HepG2 (cell line): ENCODE measurements at regions not wholly inside any gene's neighbourhood (a gene's known extent, or its start where the extent isn't known, plus 50 kb on each side); places are given as distances from the start of the nearest gene placed in this dataset.

Experiments used
- ATAC-seq: fragments of 200-7000 bp; cut with Tn5 transposase; 3 replicates; pipeline ENCODE4 v1.9.1; 2020; ENCODE audit warnings: mild to moderate bottlenecking, moderate library complexity
- BruUV-seq: library from RNA; stranded (reverse); fragments of 400-500 nt; replicated peaks from 2 replicates; lab custom pipeline; 2021; lab: Mats Ljungman, UMichigan
- CTCF ChIA-PET: fragments of 300-600 bp; formaldehyde crosslinking; extraction: SDS; loops from one replicate; lab custom pipeline; 2021; ENCODE audit warnings: low total read pairs, inconsistent platforms, low intra/inter-chr PET ratio; lab: Yijun Ruan, JAX
- POLR2A ChIA-PET: fragments of 350-600 bp; sonication (Branson Sonifier 250); formaldehyde crosslinking; loops from one replicate; lab custom pipeline; 2020; ENCODE audit warnings: antibody characterized with exemption, inconsistent platforms; lab: Yijun Ruan, JAX
- DNase-seq: peaks from one replicate; pipeline ENCODE4 v3.0.0-alpha.2; 2015; ENCODE audit warnings: low spot score
- FAIRE-seq: peaks from 3 replicates; lab custom pipeline; 2011; peaks lifted over from hg19 to GRCh38; lab: Jason Lieb, UNC
- H2AFZ ChIP-seq: one replicate; pipeline ENCODE4 v1.6.1; 2011; ENCODE audit warnings: low read length, inconsistent platforms
- H3K27ac ChIP-seq: fragments of 300-600 bp; 3 replicates; pipeline ENCODE4 v1.8.0; 2011; ENCODE audit warnings: mixed run types, mild to moderate bottlenecking, mixed read lengths, low read length, inconsistent platforms; ENCODE audit not compliant: insufficient read depth; ENCODE audit errors: extremely low read length
- H3K27me3 ChIP-seq, 2 experiments: fragments of 200-600 bp in 1 of 2; 2 replicates in 1 of 2; 3 replicates in 1 of 2; pipeline versions ENCODE4 v1.6.0 to v1.8.0; 2011; ENCODE audit warnings: low read length in 2 of 2, mild to moderate bottlenecking in 2 of 2, moderate library complexity in 2 of 2, inconsistent platforms in 1 of 2; ENCODE audit not compliant: insufficient read depth in 2 of 2, control insufficient read depth in 1 of 2
- H3K36me3 ChIP-seq, 2 experiments: fragments of 200-600 bp in 1 of 2; replicated peaks in 1 of 2; 2 replicates in 1 of 2; 3 replicates in 1 of 2; pipeline versions ENCODE4 v1.5.1 to v1.8.0; 2011; ENCODE audit warnings: low read length in 2 of 2, inconsistent platforms in 1 of 2; ENCODE audit not compliant: insufficient read depth in 2 of 2, control insufficient read depth in 1 of 2
- H3K4me1 ChIP-seq: 2 replicates; pipeline ENCODE4 v1.5.1; 2012; ENCODE audit warnings: low read length, inconsistent platforms; ENCODE audit not compliant: insufficient read depth
- H3K4me2 ChIP-seq: 2 replicates; pipeline ENCODE4 v1.6.0; 2011; ENCODE audit warnings: low read depth, low read length, inconsistent platforms
- H3K4me3 ChIP-seq, 3 experiments: fragments of 200-600 bp in 1 of 3; sonication (generic), shearing (Covaris generic) in 1 of 3; replicated peaks in 1 of 3; 2 replicates each; pipeline ENCODE4 v1.5.1; 2011 to 2016; ENCODE audit warnings: low read length in 3 of 3, inconsistent platforms in 2 of 3, low read depth in 2 of 3, mild to moderate bottlenecking in 2 of 3, control low read depth in 1 of 3, mixed read lengths in 1 of 3; ENCODE audit not compliant: insufficient read depth in 1 of 3
- H3K79me2 ChIP-seq: one replicate; pipeline ENCODE4 v1.6.1; 2011; ENCODE audit warnings: low read length, inconsistent platforms; ENCODE audit not compliant: insufficient read depth
- H3K9ac ChIP-seq: 2 replicates; pipeline ENCODE4 v1.6.0; 2011; ENCODE audit warnings: mild to moderate bottlenecking, low read depth, low read length, inconsistent platforms; ENCODE audit not compliant: insufficient read depth
- H3K9me3 ChIP-seq: 2 replicates; pipeline ENCODE4 v1.5.1; 2012; ENCODE audit warnings: mild to moderate bottlenecking, low read length
- H4K20me1 ChIP-seq: 2 replicates; pipeline ENCODE4 v1.6.0; 2011; ENCODE audit warnings: inconsistent platforms, mild to moderate bottlenecking, low read length, moderate library complexity; ENCODE audit not compliant: insufficient read depth
- AHDC1 ChIP-seq: sonication (generic); formaldehyde crosslinking; IDR thresholded peaks from 2 replicates; pipeline ENCODE4 v1.5.1; 2020; ENCODE audit warnings: mild to moderate bottlenecking, missing genetic modification reagents, borderline replicate concordance
- ATF4 ChIP-seq, 2 experiments: fragments of 450-650 bp in 1 of 2; sonication (generic) in 1 of 2; formaldehyde crosslinking; IDR thresholded peaks; 2 replicates each; pipeline versions ENCODE4 v1.5.0 to v1.8.0; 2020 to 2022; ENCODE audit warnings: mild to moderate bottlenecking in 1 of 2, missing genetic modification reagents in 1 of 2
- ETV6 ChIP-seq: sonication (generic); formaldehyde crosslinking; conservative IDR thresholded peaks from 2 replicates; pipeline ENCODE4 v1.4.0; 2020; ENCODE audit warnings: missing genetic modification reagents
- MXD4 ChIP-seq: IDR thresholded peaks from 2 replicates; pipeline ENCODE4 v1.6.1; 2016; ENCODE audit warnings: mild to moderate bottlenecking, missing biosample characterization, missing genetic modification reagents
- NCOA2 ChIP-seq: sonication (generic); formaldehyde crosslinking; IDR thresholded peaks from 2 replicates; pipeline ENCODE4 v1.8.0; 2022; ENCODE audit warnings: inconsistent platforms
- RFXAP ChIP-seq: sonication (generic); formaldehyde crosslinking; IDR thresholded peaks from 2 replicates; pipeline ENCODE4 v1.4.0; 2020; ENCODE audit warnings: missing genetic modification reagents, borderline replicate concordance
- SALL1 ChIP-seq: sonication (generic); formaldehyde crosslinking; IDR thresholded peaks from 2 replicates; pipeline ENCODE4 v1.8.0; 2022; ENCODE audit warnings: mild to moderate bottlenecking, missing genetic modification reagents
- SIX1 ChIP-seq: sonication (generic); formaldehyde crosslinking; IDR thresholded peaks from 2 replicates; pipeline ENCODE4 v1.4.0; 2020; ENCODE audit warnings: missing genetic modification reagents, borderline replicate concordance
- ZNF674 ChIP-seq: sonication (generic); formaldehyde crosslinking; IDR thresholded peaks from 2 replicates; pipeline ENCODE4 v1.5.0; 2020; ENCODE audit warnings: low read depth, mild to moderate bottlenecking, missing genetic modification reagents
- in situ Hi-C: cut with HindIII; loops from 2 replicates; pipeline ENCODE4 v1.10.0; 2017; ENCODE audit warnings: low pct_unique_long_range_greater_than_20kb; ENCODE audit not compliant: extremely low pct_ligation_motif_present
- intact Hi-C: fragments of 100-400 bp; cut with micrococcal nuclease; formaldehyde crosslinking; loops from one replicate; pipeline ENCODE4 v1.10.0; 2022; ENCODE audit not compliant: unreplicated experiment

DNA sequence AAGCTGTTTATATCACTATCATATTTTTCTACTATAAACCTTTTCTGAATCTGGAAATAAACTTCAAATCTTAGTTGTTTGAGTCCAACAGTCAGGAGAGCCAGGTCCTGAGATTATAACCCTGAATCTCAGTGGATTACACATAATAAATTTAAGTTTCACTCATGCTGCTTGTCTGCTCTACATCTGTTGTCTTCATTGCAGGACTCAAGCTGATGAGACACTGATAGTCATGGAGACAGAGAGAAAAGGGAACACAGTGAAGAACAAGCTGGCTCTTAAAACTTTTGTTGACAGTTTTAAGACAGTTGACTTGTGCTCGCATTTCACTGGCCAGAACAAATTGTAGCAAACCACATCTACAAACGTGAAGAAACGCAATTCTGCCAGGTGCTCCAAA, 327.0 kb upstream of the CTSO start (continued):
- TF ChIP-seq AHDC1 (CRISPR knock-in tag), result no peak
- TF ChIP-seq, all 625 proteins: peak for 0

- ATAC-seq (no peak), FAIRE-seq (no peak), DNase-seq (no peak)
- H3K9ac ChIP-seq, result no peak overlapping the region
- no peaks in the 10 kb centered on the region for H4K20me1 ChIP-seq
- in situ Hi-C loops, result no loop called here
- CTCF ChIA-PET, result no interaction called here
- TF ChIP-seq ETV6 (CRISPR knock-in tag), result no peak
- TF ChIP-seq SALL1, result no peak
- no peak for TF ChIP-seq RFXAP (CRISPR knock-in tag)
- TF ChIP-seq MXD4 (CRISPR knock-in tag), result no peak
- TF ChIP-seq ATF4 (CRISPR knock-in tag; IDR thresholded peaks at IDR 0.05), result no peak
- TF ChIP-seq NCOA2 (CRISPR knock-in tag), result no peak
- no peak for TF ChIP-seq ZNF674 (CRISPR knock-in tag)
- no peak for TF ChIP-seq SIX1 (CRISPR knock-in tag)
- no peaks in the 10 kb centered on the region for H3K27me3 ChIP-seq
- intact Hi-C loops, result no loop called here
- no peaks in the 10 kb centered on the region for H3K79me2 ChIP-seq
- no peaks in the 10 kb centered on the region for H3K36me3 ChIP-seq
- no peak overlapping the region for H2AFZ ChIP-seq
- no TSS peak for BruUV-seq
- H3K4me1 ChIP-seq, result no peaks in the 10 kb centered on the region
- no peak overlapping the region for H3K27ac ChIP-seq
- no peak overlapping the region for H3K4me3 ChIP-seq
- H3K9me3 ChIP-seq, result no peaks in the 10 kb centered on the region
- H3K4me2 ChIP-seq, result no peak overlapping the region
- POLR2A ChIA-PET, result no interaction called here
Measured at GRCh38 chr4:156265407-156265806, 311.7 kb upstream of the CTSO start.
